GM23248 (cell line): ENCODE measurements at regions not wholly inside any gene's neighbourhood (a gene's known extent, or its start where the extent isn't known, plus 50 kb on each side); places are given as distances from the start of the nearest gene placed in this dataset.

Experiments
- DNase-seq: peaks from one replicate; pipeline ENCODE4 v3.0.0-alpha.2; 2015
- H2AFZ ChIP-seq: fragments of 200-600 bp; sonication (generic); 2 replicates; pipeline ENCODE4 v1.6.1; 2016; ENCODE audit warnings: antibody characterized with exemption
- H3F3A ChIP-seq: fragments of 200-600 bp; sonication (generic); 2 replicates; pipeline ENCODE4 v1.6.1; 2016; ENCODE audit warnings: mild to moderate bottlenecking, antibody characterized with exemption, mixed run types; ENCODE audit not compliant: insufficient read depth
- H3K27ac ChIP-seq: fragments of 200-600 bp; sonication (generic); 2 replicates; pipeline ENCODE4 v1.5.1; 2016; ENCODE audit warnings: mild to moderate bottlenecking
- H3K27me3 ChIP-seq: fragments of 200-600 bp; sonication (generic); replicated peaks from 2 replicates; pipeline ENCODE4 v1.6.1; 2016; ENCODE audit warnings: mild to moderate bottlenecking; ENCODE audit not compliant: insufficient read depth
- H3K36me3 ChIP-seq: fragments of 200-600 bp; sonication (generic); 2 replicates; pipeline ENCODE4 v1.6.1; 2016; ENCODE audit warnings: low read depth, mild to moderate bottlenecking
- H3K4me1 ChIP-seq: fragments of 200-600 bp; sonication (generic); 2 replicates; pipeline ENCODE4 v1.6.1; 2016; ENCODE audit warnings: mild to moderate bottlenecking; ENCODE audit not compliant: insufficient read depth
- H3K4me2 ChIP-seq: fragments of 200-600 bp; sonication (generic); one replicate; pipeline ENCODE4 v1.6.1; 2016; ENCODE audit warnings: mild to moderate bottlenecking; ENCODE audit not compliant: unreplicated experiment
- H3K4me3 ChIP-seq: fragments of 200-600 bp; sonication (generic); 2 replicates; pipeline ENCODE4 v1.5.1; 2016; ENCODE audit warnings: mild to moderate bottlenecking
- H3K79me2 ChIP-seq: fragments of 200-600 bp; sonication (generic); 2 replicates; pipeline ENCODE4 v1.6.1; 2016; ENCODE audit warnings: mild to moderate bottlenecking; ENCODE audit not compliant: insufficient read depth
- H3K9ac ChIP-seq: fragments of 200-600 bp; sonication (generic); 2 replicates; pipeline ENCODE4 v1.6.1; 2016; ENCODE audit warnings: mild to moderate bottlenecking
- H3K9me2 ChIP-seq: fragments of 200-600 bp; sonication (generic); 2 replicates; pipeline ENCODE4 v1.6.1; 2016; ENCODE audit warnings: mixed run types, mild to moderate bottlenecking, moderate library complexity; ENCODE audit not compliant: insufficient read depth
- H3K9me3 ChIP-seq: fragments of 200-600 bp; sonication (generic); one replicate; pipeline ENCODE4 v1.6.1; 2017; ENCODE audit warnings: low read depth
- H4K20me1 ChIP-seq: fragments of 200-600 bp; sonication (generic); 2 replicates; pipeline ENCODE4 v1.6.0; 2016; ENCODE audit not compliant: insufficient read depth
- EZH2 ChIP-seq: fragments of 200-600 bp; sonication (generic); IDR thresholded peaks from 2 replicates; pipeline ENCODE4 v1.6.1; 2018; ENCODE audit warnings: antibody characterized with exemption, mild to moderate bottlenecking; ENCODE audit not compliant: insufficient read depth, poor library complexity, severe bottlenecking
- EZH2phosphoT487 ChIP-seq: fragments of 200-600 bp; sonication (generic); IDR thresholded peaks from 2 replicates; pipeline ENCODE4 v1.6.1; 2018; ENCODE audit warnings: antibody characterized with exemption, moderate library complexity, mild to moderate bottlenecking, low read depth; ENCODE audit not compliant: insufficient read depth
- WGBS, 2 experiments: methylation state at CpG; one replicate each; pipeline ENCODE4 v1.1.6; 2015 to 2017; ENCODE audit warnings: low lambda C conversion rate in 2 of 2, low coverage in 1 of 2; ENCODE audit errors: missing lambda C conversion rate in 2 of 2; 5-methylcytosine and 5-hydroxymethylcytosine counted together
- in situ Hi-C: fragments of 300-500 bp; cut with MboI; formaldehyde crosslinking; loops from 2 replicates; pipeline ENCODE4 v1.15.0; 2020

GRCh38 chr6:150668900-150669302 is 69.2 kb downstream of the PLEKHG1 start:
- no peaks in the 10 kb centered on the region for H4K20me1 ChIP-seq
- no peaks in the 10 kb centered on the region for H3K9me3 ChIP-seq
- in situ Hi-C loops: no loop called here
- no peak overlapping the region for H3K27ac ChIP-seq
- H3K4me3 ChIP-seq: no peak overlapping the region
- DNase-seq: peak; percentile 26
- H3F3A ChIP-seq: no peaks in the 10 kb centered on the region
- 17 to 22% methylated on average over 1 of the region's 1 CpG for WGBS, 2 experiments
- no peaks in the 10 kb centered on the region for H3K79me2 ChIP-seq
- H3K27me3 ChIP-seq: no peaks in the 10 kb centered on the region; the same call in 1 of the 2 replicates
- peak overlapping the region; percentile 27 for H3K4me2 ChIP-seq
- H3K9me2 ChIP-seq: no peaks in the 10 kb centered on the region
- H3K4me1 ChIP-seq: 0 out of 2 replicates have a peak, but pooled peaks cover 12% of the 10 kb centered on the region
- no peaks in the 10 kb centered on the region for H3K36me3 ChIP-seq
- no peak overlapping the region for H3K9ac ChIP-seq
- H2AFZ ChIP-seq: no peak overlapping the region; the same call in 1 of the 2 replicates
- TF ChIP-seq EZH2 (no peak), EZH2phosphoT487 (no peak)

- H2AFZ ChIP-seq: no peak overlapping the region
- no peak overlapping the region for H3K9ac ChIP-seq
- no peaks in the 10 kb centered on the region for H3K9me2 ChIP-seq
- H3F3A ChIP-seq: no peaks in the 10 kb centered on the region
- no peak for DNase-seq
- in situ Hi-C loops: no loop called here
- 78 to 82% methylated on average over 7 of the region's 7 CpGs for WGBS, 2 experiments
- H3K79me2 ChIP-seq: no peaks in the 10 kb centered on the region
- H3K4me1 ChIP-seq: 0 out of 2 replicates have a peak, but pooled peaks cover 12% of the 10 kb centered on the region
- H3K4me2 ChIP-seq: no peak overlapping the region
- TF ChIP-seq EZH2: no peak
- TF ChIP-seq EZH2phosphoT487: no peak
- H3K27me3 ChIP-seq: peaks cover 3% of the 10 kb centered on the region
- H3K9me3 ChIP-seq: no peaks in the 10 kb centered on the region
- no peak overlapping the region for H3K27ac ChIP-seq
- H3K4me3 ChIP-seq: no peak overlapping the region
- no peaks in the 10 kb centered on the region for H3K36me3 ChIP-seq
- H4K20me1 ChIP-seq: no peaks in the 10 kb centered on the region
Observed at GRCh38 chr6:150670311-150670710, 70.6 kb downstream of the PLEKHG1 start.

- H3K4me1 ChIP-seq: 0 out of 2 replicates have a peak, but pooled peaks cover 12% of the 10 kb centered on the region
- H3K9me2 ChIP-seq: no peaks in the 10 kb centered on the region
- no peak overlapping the region for H3K27ac ChIP-seq
- H3K4me2 ChIP-seq: no peak overlapping the region
- H3F3A ChIP-seq: no peaks in the 10 kb centered on the region
- H3K27me3 ChIP-seq: peaks cover 5% of the 10 kb centered on the region; the same call in 1 of the 2 replicates
- no peaks in the 10 kb centered on the region for H4K20me1 ChIP-seq
- no peak overlapping the region for H3K4me3 ChIP-seq
- H3K9me3 ChIP-seq: no peaks in the 10 kb centered on the region
- in situ Hi-C loops: no loop called here
- no peak for TF ChIP-seq EZH2
- no peak for TF ChIP-seq EZH2phosphoT487
- no peak for DNase-seq
- H3K79me2 ChIP-seq: no peaks in the 10 kb centered on the region
- H2AFZ ChIP-seq: no peak overlapping the region
- H3K36me3 ChIP-seq: no peaks in the 10 kb centered on the region
- no peak overlapping the region for H3K9ac ChIP-seq
- 11 to 15% methylated on average over 2 of the region's 2 CpGs for WGBS, 2 experiments
Observed at GRCh38 chr6:150672800-150673199, 73.1 kb downstream of the PLEKHG1 start.

- 70 to 72% methylated on average over 9 of the region's 9 CpGs for WGBS, 2 experiments
Observed at GRCh38 chr6:150673720-150674346, 74.1 kb downstream of the PLEKHG1 start.

More at GRCh38 chr6:150673720-150674346, 74.1 kb downstream of the PLEKHG1 start:
- TF ChIP-seq EZH2 (no peak), EZH2phosphoT487 (no peak)
- H3K4me2 ChIP-seq: no peak overlapping the region
- H3K9ac ChIP-seq: no peak overlapping the region
- no peak overlapping the region for H3K4me3 ChIP-seq
- in situ Hi-C loops: no loop called here
- no peak for DNase-seq
- no peaks in the 10 kb centered on the region for H4K20me1 ChIP-seq
- no peaks in the 10 kb centered on the region for H3K36me3 ChIP-seq
- H2AFZ ChIP-seq: no peak overlapping the region
- H3F3A ChIP-seq: no peaks in the 10 kb centered on the region
- no peaks in the 10 kb centered on the region for H3K9me3 ChIP-seq
- no peaks in the 10 kb centered on the region for H3K79me2 ChIP-seq
- H3K27me3 ChIP-seq: peaks cover 5% of the 10 kb centered on the region; the same call in 1 of the 2 replicates
- H3K9me2 ChIP-seq: no peaks in the 10 kb centered on the region
- H3K27ac ChIP-seq: no peak overlapping the region
- 0 out of 2 replicates have a peak, but pooled peaks cover 2% of the 10 kb centered on the region for H3K4me1 ChIP-seq
